IPS-20b (cell line): ENCODE measurements at regions not wholly inside any gene's neighbourhood (a gene's known extent, or its start where the extent isn't known, plus 50 kb on each side); places are given as distances from the start of the nearest gene placed in this dataset.

ENCODE experiments used
- H3K27ac ChIP-seq: one replicate; pipeline ENCODE4 v1.5.1; 2013; ENCODE audit warnings: low read length
- H3K27me3 ChIP-seq: 2 replicates; pipeline ENCODE4 v1.6.1; 2013; ENCODE audit warnings: mild to moderate bottlenecking, low read length, inconsistent platforms; ENCODE audit not compliant: insufficient read depth
- H3K36me3 ChIP-seq: 2 replicates; pipeline ENCODE4 v1.6.1; 2013; ENCODE audit warnings: low read depth, mild to moderate bottlenecking, inconsistent platforms, low read length, moderate library complexity; ENCODE audit not compliant: insufficient read depth
- H3K4me1 ChIP-seq: 2 replicates; pipeline ENCODE4 v1.6.1; 2013; ENCODE audit warnings: mild to moderate bottlenecking, control low read depth, inconsistent platforms, low read length, moderate library complexity; ENCODE audit not compliant: insufficient read depth
- H3K4me3 ChIP-seq: 2 replicates; pipeline ENCODE4 v1.5.1; 2013; ENCODE audit warnings: mild to moderate bottlenecking, low read length, inconsistent platforms
- H3K9ac ChIP-seq: 2 replicates; pipeline ENCODE4 v1.6.1; 2013; ENCODE audit warnings: low read depth, mild to moderate bottlenecking, inconsistent platforms, low read length, moderate library complexity
- H3K9me3 ChIP-seq: 2 replicates; pipeline ENCODE4 v1.6.1; 2013; ENCODE audit warnings: mild to moderate bottlenecking, low read depth, low read length, inconsistent platforms; ENCODE audit not compliant: insufficient read depth

- H3K9ac ChIP-seq = no peak overlapping the region
- no peaks in the 10 kb centered on the region for H3K9me3 ChIP-seq
- H3K36me3 ChIP-seq = no peaks in the 10 kb centered on the region
- H3K4me1 ChIP-seq = no peaks in the 10 kb centered on the region
- no peak overlapping the region for H3K4me3 ChIP-seq
- H3K27ac ChIP-seq = no peak overlapping the region
- no peaks in the 10 kb centered on the region for H3K27me3 ChIP-seq
Measured at GRCh38 chr17:79444198-79444597, 166.7 kb downstream of the RBFOX3 start.

GRCh38 chr17:79443026-79443425 is 167.8 kb downstream of the RBFOX3 start:
- Histone ChIP-seq H3K9me3 (no peaks in the 10 kb centered on the region), H3K27me3 (no peaks in the 10 kb centered on the region), H3K4me3 (no peak overlapping the region), H3K36me3 (no peaks in the 10 kb centered on the region), H3K9ac (no peak overlapping the region), H3K4me1 (no peaks in the 10 kb centered on the region), H3K27ac (no peak overlapping the region)

DNA sequence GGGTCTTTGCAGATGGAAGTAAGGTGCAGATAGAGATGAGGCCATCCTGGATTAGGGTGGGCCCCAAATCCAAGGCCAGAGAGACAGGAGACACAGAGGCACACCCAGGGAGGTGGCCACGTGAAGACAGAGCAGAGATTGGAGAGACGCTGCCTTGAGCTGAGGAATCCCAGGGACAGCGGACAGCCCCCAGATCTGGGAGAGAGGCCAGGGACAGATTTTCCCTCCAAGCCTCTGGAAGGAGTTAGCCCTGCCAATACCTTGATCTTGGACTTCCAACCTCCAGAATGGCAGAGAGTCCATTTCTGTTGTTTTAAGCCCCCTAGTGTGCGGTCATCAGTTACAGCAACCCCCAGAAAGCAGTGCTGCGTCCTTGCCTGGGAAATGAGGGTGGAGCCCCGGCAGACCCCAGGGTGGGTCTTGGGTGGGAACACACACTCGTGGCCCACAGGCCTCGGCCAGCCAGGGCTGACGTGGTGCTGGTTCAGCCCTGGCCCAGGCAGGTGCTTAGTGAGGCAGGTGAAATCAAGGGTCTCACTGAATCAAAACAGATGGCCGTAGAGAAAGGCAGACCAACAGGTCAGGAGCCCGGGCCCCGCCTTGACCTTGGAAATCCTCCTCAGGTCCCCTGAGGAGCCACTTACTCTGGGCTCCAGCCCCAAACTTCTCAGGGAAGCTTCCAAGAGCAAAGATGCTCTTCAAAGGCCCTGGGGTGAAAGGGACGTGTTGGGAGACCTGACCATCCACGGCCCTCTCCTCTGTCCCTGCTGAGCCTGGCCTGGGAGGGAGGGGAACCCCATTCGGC is 169.3 kb downstream of the RBFOX3 start:
- Histone ChIP-seq H3K4me1 (no peaks in the 10 kb centered on the region), H3K36me3 (no peaks in the 10 kb centered on the region), H3K27me3 (no peaks in the 10 kb centered on the region), H3K4me3 (no peak overlapping the region), H3K27ac (no peak overlapping the region), H3K9me3 (no peaks in the 10 kb centered on the region), H3K9ac (no peak overlapping the region)

- no peaks in the 10 kb centered on the region for H3K36me3 ChIP-seq
- no peaks in the 10 kb centered on the region for H3K9me3 ChIP-seq
- H3K27me3 ChIP-seq = no peaks in the 10 kb centered on the region
- no peak overlapping the region for H3K9ac ChIP-seq
- no peak overlapping the region for H3K4me3 ChIP-seq
- no peak overlapping the region for H3K27ac ChIP-seq
- H3K4me1 ChIP-seq = no peaks in the 10 kb centered on the region
Measured at GRCh38 chr17:79440251-79440650, 170.6 kb downstream of the RBFOX3 start.

DNA sequence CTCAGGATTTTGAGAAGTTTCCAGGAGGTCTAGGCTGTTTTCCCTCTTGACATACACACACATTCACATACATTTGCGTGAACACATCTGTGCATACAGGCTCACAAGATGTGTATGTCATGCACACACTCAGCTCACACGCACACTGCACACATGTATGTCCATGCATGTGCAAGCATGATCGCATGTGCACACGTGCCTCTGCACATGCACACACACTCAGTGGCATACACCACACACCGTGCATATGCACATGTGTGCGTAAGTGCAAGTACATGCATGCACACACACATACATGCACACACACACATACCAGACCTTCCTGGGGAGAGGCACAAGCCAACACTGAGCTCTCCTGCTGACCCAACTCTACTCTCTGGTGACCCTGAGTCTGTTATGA is 171.4 kb downstream of the RBFOX3 start:
- Histone ChIP-seq H3K27ac (no peak overlapping the region), H3K4me1 (no peaks in the 10 kb centered on the region), H3K4me3 (no peak overlapping the region), H3K9me3 (no peaks in the 10 kb centered on the region), H3K27me3 (no peaks in the 10 kb centered on the region), H3K9ac (no peak overlapping the region), H3K36me3 (no peaks in the 10 kb centered on the region)

DNA sequence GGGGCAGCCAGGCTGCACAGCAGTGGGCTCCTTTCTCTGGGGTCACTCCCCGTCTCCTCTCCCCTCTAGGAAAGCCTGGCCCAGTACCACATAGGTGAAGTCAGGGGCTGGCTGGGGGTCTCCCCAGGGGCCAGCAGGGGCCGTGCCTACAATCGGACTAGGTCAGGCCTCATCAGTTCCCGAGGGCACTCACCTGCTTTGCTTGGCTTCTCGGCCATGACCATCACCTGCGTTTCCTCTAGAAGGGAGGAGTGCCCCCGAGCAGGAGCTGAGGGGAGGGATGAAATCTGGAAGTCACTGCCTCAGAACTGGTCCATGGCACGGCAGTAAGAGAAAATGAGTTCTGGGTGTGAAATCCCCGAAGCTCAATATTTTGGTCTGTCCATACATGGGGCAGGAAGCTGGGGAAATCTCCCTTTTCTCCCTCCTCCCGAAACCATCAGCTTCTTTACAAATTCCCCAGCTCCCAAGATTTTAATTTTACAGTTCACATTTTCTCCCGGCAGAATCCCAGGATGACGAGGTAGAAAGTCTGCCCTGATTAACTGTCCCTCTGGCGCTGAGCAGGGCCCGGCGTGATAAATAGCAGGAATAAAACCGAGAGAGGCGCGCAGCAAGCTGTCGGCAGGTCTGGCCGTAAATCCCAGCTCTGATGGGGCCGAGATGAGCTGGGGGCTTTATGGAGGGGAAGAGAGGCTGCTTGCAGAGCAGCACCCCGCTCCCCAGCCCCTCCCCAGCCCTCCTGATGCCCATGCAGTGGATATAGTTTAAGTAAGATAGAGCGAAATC is 172.1 kb downstream of the RBFOX3 start:
- H3K4me1 ChIP-seq = no peaks in the 10 kb centered on the region

GRCh38 chr17:79438058-79438457 is 172.8 kb downstream of the RBFOX3 start:
- Histone ChIP-seq H3K4me1 (no peaks in the 10 kb centered on the region), H3K27me3 (no peaks in the 10 kb centered on the region), H3K9me3 (no peaks in the 10 kb centered on the region), H3K4me3 (no peak overlapping the region), H3K9ac (no peak overlapping the region), H3K36me3 (no peaks in the 10 kb centered on the region), H3K27ac (no peak overlapping the region)

More for the DNA sequence above, 172.1 kb downstream of the RBFOX3 start:
- no peak overlapping the region for H3K4me3 ChIP-seq
- no peak overlapping the region for H3K9ac ChIP-seq
- no peaks in the 10 kb centered on the region for H3K27me3 ChIP-seq
- H3K36me3 ChIP-seq = no peaks in the 10 kb centered on the region
- H3K9me3 ChIP-seq = no peaks in the 10 kb centered on the region
- H3K27ac ChIP-seq = no peak overlapping the region

- Histone ChIP-seq H3K9ac (no peak overlapping the region), H3K4me3 (no peak overlapping the region), H3K4me1 (no peaks in the 10 kb centered on the region), H3K36me3 (no peaks in the 10 kb centered on the region), H3K9me3 (no peaks in the 10 kb centered on the region), H3K27ac (no peak overlapping the region), H3K27me3 (no peaks in the 10 kb centered on the region)
Measured at GRCh38 chr17:79437081-79437480, 173.8 kb downstream of the RBFOX3 start.

DNA sequence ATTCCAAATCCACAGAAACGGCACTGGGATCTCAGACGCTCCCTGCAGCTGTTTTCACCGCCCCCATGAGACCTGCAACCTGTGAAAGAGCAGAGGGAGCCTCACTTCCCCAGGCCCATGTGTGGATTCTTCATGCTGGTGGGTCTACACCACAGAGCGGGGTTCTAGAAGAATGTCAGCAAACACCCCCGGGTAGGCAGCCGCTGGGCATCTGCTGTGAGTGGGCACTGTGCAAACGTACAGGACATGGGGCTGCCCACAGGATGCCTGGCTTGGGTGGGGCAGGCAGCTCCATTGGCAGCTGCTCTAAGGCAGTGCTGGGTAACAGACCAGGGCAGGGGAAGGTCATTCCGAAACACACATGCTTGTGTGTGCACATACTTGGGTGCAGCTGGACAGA is 174.9 kb downstream of the RBFOX3 start:
- no peaks in the 10 kb centered on the region for H3K36me3 ChIP-seq
- no peak overlapping the region for H3K27ac ChIP-seq
- no peaks in the 10 kb centered on the region for H3K9me3 ChIP-seq
- H3K4me1 ChIP-seq = no peaks in the 10 kb centered on the region
- H3K9ac ChIP-seq = no peak overlapping the region
- no peaks in the 10 kb centered on the region for H3K27me3 ChIP-seq
- H3K4me3 ChIP-seq = no peak overlapping the region

GRCh38 chr17:79435296-79435695 is 175.6 kb downstream of the RBFOX3 start:
- no peaks in the 10 kb centered on the region for H3K27me3 ChIP-seq
- H3K4me3 ChIP-seq = no peak overlapping the region
- no peak overlapping the region for H3K9ac ChIP-seq
- H3K4me1 ChIP-seq = no peaks in the 10 kb centered on the region
- H3K27ac ChIP-seq = no peak overlapping the region
- no peaks in the 10 kb centered on the region for H3K36me3 ChIP-seq
- no peaks in the 10 kb centered on the region for H3K9me3 ChIP-seq

DNA sequence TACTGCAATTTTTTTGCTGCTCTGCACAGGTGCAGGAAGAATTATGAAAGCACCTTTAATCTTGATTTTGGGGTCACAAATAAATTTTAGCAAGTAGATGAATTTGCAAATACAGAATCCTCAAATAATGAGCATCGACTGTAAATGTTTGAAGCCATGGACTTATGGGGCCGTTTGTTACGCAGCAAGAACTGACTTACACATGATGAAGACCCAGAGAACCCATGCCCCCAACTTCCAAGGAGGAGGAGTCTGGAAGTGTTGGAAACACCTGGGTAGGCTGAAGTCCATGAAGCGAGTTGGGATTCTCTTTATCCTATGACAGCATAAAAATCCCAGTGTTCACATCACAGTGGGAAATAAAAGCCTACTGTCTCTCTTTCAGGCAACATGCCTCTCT is 176.6 kb downstream of the RBFOX3 start:
- Histone ChIP-seq H3K27ac (no peak overlapping the region), H3K27me3 (no peaks in the 10 kb centered on the region), H3K9ac (no peak overlapping the region), H3K4me1 (no peaks in the 10 kb centered on the region), H3K36me3 (no peaks in the 10 kb centered on the region), H3K4me3 (no peak overlapping the region), H3K9me3 (no peaks in the 10 kb centered on the region)

DNA sequence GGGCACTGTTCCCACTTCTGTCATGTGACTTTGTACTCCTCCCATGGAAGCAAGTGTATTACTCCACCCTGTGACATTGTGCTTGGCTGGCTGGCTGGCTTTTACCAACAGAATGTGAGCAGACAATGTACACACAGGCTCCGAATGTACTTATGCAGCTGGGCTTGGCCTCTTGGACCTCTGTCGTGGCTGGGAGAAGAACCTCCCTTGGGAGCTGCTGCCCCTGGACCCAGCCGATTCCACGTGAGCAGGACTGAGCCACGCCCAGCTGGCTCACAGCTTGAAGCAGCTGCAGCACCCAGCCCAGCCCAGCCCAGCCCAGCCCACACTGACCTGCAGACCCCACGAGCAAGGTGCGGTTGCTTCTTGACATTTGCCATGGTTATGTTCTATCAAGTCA is 177.5 kb downstream of the RBFOX3 start:
- no peaks in the 10 kb centered on the region for H3K27me3 ChIP-seq
- H3K9ac ChIP-seq = no peak overlapping the region
- H3K4me1 ChIP-seq = no peaks in the 10 kb centered on the region
- H3K27ac ChIP-seq = no peak overlapping the region
- H3K9me3 ChIP-seq = no peaks in the 10 kb centered on the region
- no peak overlapping the region for H3K4me3 ChIP-seq
- no peaks in the 10 kb centered on the region for H3K36me3 ChIP-seq
